Ishikawa (cell line): ENCODE measurements at regions not wholly inside any gene's neighbourhood (a gene's known extent, or its start where the extent isn't known, plus 50 kb on each side); places are given as distances from the start of the nearest gene placed in this dataset.

ENCODE experiments used
- CEBPB ChIP-seq: IDR thresholded peaks from 2 replicates; pipeline ENCODE4 v1.6.1; 2012
- CREB1 ChIP-seq: IDR thresholded peaks from 2 replicates; pipeline ENCODE4 v1.6.1; 2012; ENCODE audit warnings: low read depth
- EGR1 ChIP-seq: IDR thresholded peaks from 2 replicates; pipeline ENCODE4 v1.6.1; 2012
- EP300 ChIP-seq: IDR thresholded peaks from 2 replicates; pipeline ENCODE4 v1.6.1; 2012; ENCODE audit warnings: borderline replicate concordance
- FOXM1 ChIP-seq: IDR thresholded peaks from 2 replicates; pipeline ENCODE4 v1.6.1; 2012; ENCODE audit warnings: low read depth, borderline replicate concordance
- NFIC ChIP-seq: IDR thresholded peaks from 2 replicates; pipeline ENCODE4 v1.6.1; 2012
- RAD21 ChIP-seq: IDR thresholded peaks from 2 replicates; pipeline ENCODE4 v1.6.1; 2012; ENCODE audit warnings: low read depth
- REST ChIP-seq: IDR thresholded peaks from 2 replicates; pipeline ENCODE4 v1.6.1; 2012; ENCODE audit warnings: low read depth, mild to moderate bottlenecking
- TAF1 ChIP-seq: IDR thresholded peaks from 2 replicates; pipeline ENCODE4 v1.6.1; 2012; ENCODE audit warnings: low read depth, mild to moderate bottlenecking
- TCF12 ChIP-seq: IDR thresholded peaks from 2 replicates; pipeline ENCODE4 v1.6.1; 2012; ENCODE audit warnings: low read depth
- TEAD4 ChIP-seq: IDR thresholded peaks from 2 replicates; pipeline ENCODE4 v1.6.1; 2012
- YY1 ChIP-seq: IDR thresholded peaks from 2 replicates; pipeline ENCODE4 v1.6.1; 2012; ENCODE audit warnings: low read depth
- ZBTB7A ChIP-seq: IDR thresholded peaks from 2 replicates; pipeline ENCODE4 v1.6.1; 2012; ENCODE audit warnings: low read depth
- TF ChIP-seq, protein P1 (sequence below): IDR thresholded peaks from 2 replicates; pipeline ENCODE4 v1.6.1; 2012
- TF ChIP-seq, protein P2 (sequence below): IDR thresholded peaks from 2 replicates; pipeline ENCODE4 v1.6.1; 2012

- TF ChIP-seq YY1 (no peak), REST (no peak), FOXM1 (no peak), CEBPB (no peak), TAF1 (no peak), TCF12 (no peak), EGR1 (no peak), NFIC (no peak), TEAD4 (no peak)
- TF ChIP-seq, protein P1, sequence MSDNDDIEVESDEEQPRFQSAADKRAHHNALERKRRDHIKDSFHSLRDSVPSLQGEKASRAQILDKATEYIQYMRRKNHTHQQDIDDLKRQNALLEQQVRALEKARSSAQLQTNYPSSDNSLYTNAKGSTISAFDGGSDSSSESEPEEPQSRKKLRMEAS = no peak
Observed at GRCh38 chr11:128294671-128295050, 292.7 kb downstream of the ETS1 start.

DNA sequence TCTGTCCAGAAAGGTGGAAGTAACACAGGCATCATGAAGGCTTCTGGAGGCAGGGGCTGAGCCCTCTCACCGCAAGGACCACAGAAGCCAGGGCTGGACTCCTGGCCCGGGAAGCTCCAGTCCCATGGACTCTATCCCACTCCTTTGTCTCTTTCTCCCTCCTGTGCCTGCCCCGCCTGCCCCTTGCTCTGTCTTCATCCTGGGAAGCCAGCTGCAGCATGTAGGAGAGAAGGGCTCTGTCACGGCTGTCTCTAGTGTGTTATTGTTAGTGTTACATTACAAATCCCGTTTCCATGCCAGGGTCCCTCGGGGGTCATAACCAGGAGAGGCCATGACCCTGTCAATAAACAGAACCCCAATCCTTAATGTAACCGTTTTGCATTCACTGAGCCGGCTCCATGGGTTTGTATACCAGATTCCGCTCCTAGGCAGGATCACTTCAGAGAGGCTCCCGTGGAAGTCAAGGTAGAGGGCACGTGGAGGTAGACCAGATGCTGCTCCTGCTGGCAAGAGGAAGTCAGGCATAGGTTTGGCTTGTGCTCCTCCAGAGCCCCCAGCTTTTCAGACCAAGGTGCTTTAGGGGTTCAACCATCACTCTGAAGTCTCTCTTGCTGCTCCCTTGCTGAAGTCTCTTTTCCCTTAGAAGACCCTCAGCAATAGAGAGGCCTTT lies 293.2 kb downstream of the ETS1 start:
- TF ChIP-seq FOXM1 (no peak), REST (no peak), TEAD4 (no peak), EP300 (no peak), NFIC (no peak), EGR1 (no peak), TCF12 (no peak), CREB1 (no peak), RAD21 (no peak), TAF1 (no peak), ZBTB7A (no peak), CEBPB (no peak), YY1 (no peak)
- TF ChIP-seq, protein P2, sequence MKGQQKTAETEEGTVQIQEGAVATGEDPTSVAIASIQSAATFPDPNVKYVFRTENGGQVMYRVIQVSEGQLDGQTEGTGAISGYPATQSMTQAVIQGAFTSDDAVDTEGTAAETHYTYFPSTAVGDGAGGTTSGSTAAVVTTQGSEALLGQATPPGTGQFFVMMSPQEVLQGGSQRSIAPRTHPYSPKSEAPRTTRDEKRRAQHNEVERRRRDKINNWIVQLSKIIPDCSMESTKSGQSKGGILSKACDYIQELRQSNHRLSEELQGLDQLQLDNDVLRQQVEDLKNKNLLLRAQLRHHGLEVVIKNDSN = no peak
- TF ChIP-seq, protein P1 = no peak

GRCh38 chr11:128291835-128292234 lies 295.5 kb downstream of the ETS1 start:
- TF ChIP-seq EGR1 = no peak
- no peak for TF ChIP-seq CREB1
- no peak for TF ChIP-seq YY1
- TF ChIP-seq TAF1 = no peak
- TF ChIP-seq TEAD4 = no peak
- TF ChIP-seq, protein P2 = no peak
- no peak for TF ChIP-seq REST
- no peak for TF ChIP-seq ZBTB7A
- TF ChIP-seq CEBPB = no peak
- TF ChIP-seq RAD21 = no peak
- no peak for TF ChIP-seq EP300
- TF ChIP-seq, protein P1 = no peak
- TF ChIP-seq TCF12 = no peak
- TF ChIP-seq NFIC = no peak
- TF ChIP-seq FOXM1 = no peak

GRCh38 chr11:128291007-128291406 lies 296.4 kb downstream of the ETS1 start:
- TF ChIP-seq REST (no peak), EGR1 (no peak), TEAD4 (no peak), CREB1 (no peak)
- TF ChIP-seq, protein P1 = no peak
